GM23248 (cell line): ENCODE measurements at regions not wholly inside any gene's neighbourhood (a gene's known extent, or its start where the extent isn't known, plus 50 kb on each side); places are given as distances from the start of the nearest gene placed in this dataset.

Source experiments
- DNase-seq: peaks from one replicate; pipeline ENCODE4 v3.0.0-alpha.2; 2015
- H2AFZ ChIP-seq: fragments of 200-600 bp; sonication (generic); 2 replicates; pipeline ENCODE4 v1.6.1; 2016; ENCODE audit warnings: antibody characterized with exemption
- H3F3A ChIP-seq: fragments of 200-600 bp; sonication (generic); 2 replicates; pipeline ENCODE4 v1.6.1; 2016; ENCODE audit warnings: mild to moderate bottlenecking, antibody characterized with exemption, mixed run types; ENCODE audit not compliant: insufficient read depth
- H3K27ac ChIP-seq: fragments of 200-600 bp; sonication (generic); 2 replicates; pipeline ENCODE4 v1.5.1; 2016; ENCODE audit warnings: mild to moderate bottlenecking
- H3K27me3 ChIP-seq: fragments of 200-600 bp; sonication (generic); replicated peaks from 2 replicates; pipeline ENCODE4 v1.6.1; 2016; ENCODE audit warnings: mild to moderate bottlenecking; ENCODE audit not compliant: insufficient read depth
- H3K36me3 ChIP-seq: fragments of 200-600 bp; sonication (generic); 2 replicates; pipeline ENCODE4 v1.6.1; 2016; ENCODE audit warnings: low read depth, mild to moderate bottlenecking
- H3K4me1 ChIP-seq: fragments of 200-600 bp; sonication (generic); 2 replicates; pipeline ENCODE4 v1.6.1; 2016; ENCODE audit warnings: mild to moderate bottlenecking; ENCODE audit not compliant: insufficient read depth
- H3K4me2 ChIP-seq: fragments of 200-600 bp; sonication (generic); one replicate; pipeline ENCODE4 v1.6.1; 2016; ENCODE audit warnings: mild to moderate bottlenecking; ENCODE audit not compliant: unreplicated experiment
- H3K4me3 ChIP-seq: fragments of 200-600 bp; sonication (generic); 2 replicates; pipeline ENCODE4 v1.5.1; 2016; ENCODE audit warnings: mild to moderate bottlenecking
- H3K79me2 ChIP-seq: fragments of 200-600 bp; sonication (generic); 2 replicates; pipeline ENCODE4 v1.6.1; 2016; ENCODE audit warnings: mild to moderate bottlenecking; ENCODE audit not compliant: insufficient read depth
- H3K9ac ChIP-seq: fragments of 200-600 bp; sonication (generic); 2 replicates; pipeline ENCODE4 v1.6.1; 2016; ENCODE audit warnings: mild to moderate bottlenecking
- H3K9me2 ChIP-seq: fragments of 200-600 bp; sonication (generic); 2 replicates; pipeline ENCODE4 v1.6.1; 2016; ENCODE audit warnings: mixed run types, mild to moderate bottlenecking, moderate library complexity; ENCODE audit not compliant: insufficient read depth
- H3K9me3 ChIP-seq: fragments of 200-600 bp; sonication (generic); one replicate; pipeline ENCODE4 v1.6.1; 2017; ENCODE audit warnings: low read depth
- H4K20me1 ChIP-seq: fragments of 200-600 bp; sonication (generic); 2 replicates; pipeline ENCODE4 v1.6.0; 2016; ENCODE audit not compliant: insufficient read depth
- EZH2 ChIP-seq: fragments of 200-600 bp; sonication (generic); IDR thresholded peaks from 2 replicates; pipeline ENCODE4 v1.6.1; 2018; ENCODE audit warnings: antibody characterized with exemption, mild to moderate bottlenecking; ENCODE audit not compliant: insufficient read depth, poor library complexity, severe bottlenecking
- EZH2phosphoT487 ChIP-seq: fragments of 200-600 bp; sonication (generic); IDR thresholded peaks from 2 replicates; pipeline ENCODE4 v1.6.1; 2018; ENCODE audit warnings: antibody characterized with exemption, moderate library complexity, mild to moderate bottlenecking, low read depth; ENCODE audit not compliant: insufficient read depth
- WGBS, 2 experiments: methylation state at CpG; one replicate each; pipeline ENCODE4 v1.1.6; 2015 to 2017; ENCODE audit warnings: low lambda C conversion rate in 2 of 2, low coverage in 1 of 2; ENCODE audit errors: missing lambda C conversion rate in 2 of 2; 5-methylcytosine and 5-hydroxymethylcytosine counted together
- in situ Hi-C: fragments of 300-500 bp; cut with MboI; formaldehyde crosslinking; loops from 2 replicates; pipeline ENCODE4 v1.15.0; 2020

DNA sequence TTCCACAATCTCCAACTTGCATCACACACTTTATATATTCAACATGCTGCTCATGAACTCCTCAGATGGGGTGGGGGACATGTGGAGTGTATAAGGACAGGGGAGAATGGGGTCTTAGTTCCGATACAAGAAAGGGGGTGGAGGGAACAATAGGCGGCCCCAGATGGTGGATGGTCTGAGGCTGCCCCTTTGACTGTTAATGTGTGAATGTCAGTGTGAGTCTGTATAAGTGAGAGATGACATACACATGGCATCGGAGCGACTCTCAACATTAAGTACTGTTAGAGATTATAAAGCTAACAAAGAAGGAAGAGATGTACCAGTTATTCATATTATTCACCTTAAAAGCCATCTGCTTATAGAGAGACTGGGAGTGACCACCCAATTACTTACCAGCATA is 193.1 kb downstream of the AXIN2 start:
- H3K4me1 ChIP-seq, result no peaks in the 10 kb centered on the region
- H3K36me3 ChIP-seq, result no peaks in the 10 kb centered on the region
- no peak overlapping the region for H3K4me2 ChIP-seq
- in situ Hi-C loops, result no loop called here
- H2AFZ ChIP-seq, result no peak overlapping the region
- H3K9ac ChIP-seq, result no peak overlapping the region
- H3K27me3 ChIP-seq, result peaks cover 4% of the 10 kb centered on the region; the same call in 1 of the 2 replicates
- no peaks in the 10 kb centered on the region for H4K20me1 ChIP-seq
- TF ChIP-seq EZH2phosphoT487 (no peak), EZH2 (no peak)
- no peak overlapping the region for H3K4me3 ChIP-seq
- DNase-seq, result no peak
- H3K9me2 ChIP-seq, result no peaks in the 10 kb centered on the region
- H3K79me2 ChIP-seq, result no peaks in the 10 kb centered on the region
- no peaks in the 10 kb centered on the region for H3F3A ChIP-seq
- H3K9me3 ChIP-seq, result no peaks in the 10 kb centered on the region
- 66 to 70% methylated on average over 4 of the region's 4 CpGs for WGBS, 2 experiments
- H3K27ac ChIP-seq, result no peak overlapping the region

DNA sequence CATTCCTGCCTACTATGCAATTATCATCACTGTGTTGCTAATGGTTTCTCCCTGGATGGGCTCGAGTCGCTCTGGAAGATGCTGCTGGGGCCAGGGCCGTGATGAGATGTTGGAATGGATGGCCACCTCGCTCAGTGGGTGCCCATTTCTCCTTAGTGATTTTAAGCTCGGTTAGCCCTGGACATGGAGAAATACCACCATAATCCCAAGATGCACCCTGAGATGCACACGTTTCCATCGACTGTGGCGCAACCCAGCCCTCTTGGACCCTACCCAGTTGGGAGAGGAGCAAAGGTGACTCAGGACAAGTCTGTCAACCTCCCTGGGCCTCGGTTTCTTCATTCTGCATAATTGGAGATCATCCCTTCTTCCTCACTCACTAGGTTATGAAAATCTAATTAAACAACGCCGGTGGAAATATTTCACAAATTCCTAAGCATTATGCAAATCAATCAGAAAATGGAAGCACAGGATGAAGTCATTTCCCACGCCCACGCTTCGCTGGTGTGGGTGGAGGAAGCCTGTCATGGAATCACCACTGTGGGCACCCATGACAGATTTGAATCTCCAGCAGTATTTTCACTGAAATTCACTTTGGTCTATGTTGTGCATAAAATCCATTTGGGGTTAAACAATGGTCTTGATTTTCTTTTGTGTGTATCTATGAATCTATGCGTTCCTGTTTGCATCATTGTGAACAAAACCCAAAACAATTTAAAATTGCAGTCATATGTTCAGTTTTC is 195.2 kb downstream of the AXIN2 start:
- H3K27me3 ChIP-seq, result no peaks in the 10 kb centered on the region; the same call in 1 of the 2 replicates
- no peak overlapping the region for H3K27ac ChIP-seq
- H3K4me2 ChIP-seq, result no peak overlapping the region
- no peak overlapping the region for H2AFZ ChIP-seq
- no peak overlapping the region for H3K9ac ChIP-seq
- no peak for DNase-seq
- in situ Hi-C loops, result no loop called here
- no peak overlapping the region for H3K4me3 ChIP-seq
- WGBS, 2 experiments, result 81 to 87% methylated on average over 15 of the region's 15 CpGs
- no peaks in the 10 kb centered on the region for H3K36me3 ChIP-seq
- no peaks in the 10 kb centered on the region for H3K79me2 ChIP-seq
- no peaks in the 10 kb centered on the region for H3F3A ChIP-seq
- H3K4me1 ChIP-seq, result no peaks in the 10 kb centered on the region
- no peaks in the 10 kb centered on the region for H3K9me3 ChIP-seq
- TF ChIP-seq EZH2phosphoT487, result no peak
- no peak for TF ChIP-seq EZH2
- H3K9me2 ChIP-seq, result no peaks in the 10 kb centered on the region
- no peaks in the 10 kb centered on the region for H4K20me1 ChIP-seq

DNA sequence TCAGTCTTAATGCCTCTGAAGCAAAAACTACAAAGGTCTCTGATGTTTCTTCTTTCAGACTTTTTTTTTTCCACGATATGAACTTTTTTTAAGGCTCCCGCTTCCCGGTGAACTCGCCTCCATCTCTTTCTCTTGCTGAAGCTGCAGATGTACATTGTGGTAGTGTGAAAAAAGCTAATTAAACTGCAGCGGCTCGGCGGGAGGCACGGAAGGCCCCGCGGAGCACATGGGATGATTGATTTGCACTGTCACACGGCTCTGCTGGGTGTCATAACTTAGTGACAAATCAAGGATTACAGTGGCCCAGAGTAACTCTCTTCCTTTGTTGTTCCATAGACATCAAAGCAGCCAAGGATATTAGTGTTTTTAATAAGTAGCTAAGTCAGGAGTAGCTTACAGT is 196.3 kb downstream of the AXIN2 start:
- Histone ChIP-seq H3K9me3 (no peaks in the 10 kb centered on the region), H4K20me1 (no peaks in the 10 kb centered on the region), H3K9ac (no peak overlapping the region), H3K9me2 (no peaks in the 10 kb centered on the region), H3K27ac (no peak overlapping the region), H3K27me3 (no peaks in the 10 kb centered on the region; the same call in 1 of the 2 replicates), H3K79me2 (no peaks in the 10 kb centered on the region), H3K4me2 (no peak overlapping the region), H3K4me1 (no peaks in the 10 kb centered on the region), H3K36me3 (no peaks in the 10 kb centered on the region), H3K4me3 (no peak overlapping the region), H2AFZ (no peak overlapping the region), H3F3A (no peaks in the 10 kb centered on the region)
- WGBS, 2 experiments, result 81 to 84% methylated on average over 11 of the region's 11 CpGs
- in situ Hi-C loops, result no loop called here
- TF ChIP-seq EZH2phosphoT487 (no peak), EZH2 (no peak)
- no peak for DNase-seq

DNA sequence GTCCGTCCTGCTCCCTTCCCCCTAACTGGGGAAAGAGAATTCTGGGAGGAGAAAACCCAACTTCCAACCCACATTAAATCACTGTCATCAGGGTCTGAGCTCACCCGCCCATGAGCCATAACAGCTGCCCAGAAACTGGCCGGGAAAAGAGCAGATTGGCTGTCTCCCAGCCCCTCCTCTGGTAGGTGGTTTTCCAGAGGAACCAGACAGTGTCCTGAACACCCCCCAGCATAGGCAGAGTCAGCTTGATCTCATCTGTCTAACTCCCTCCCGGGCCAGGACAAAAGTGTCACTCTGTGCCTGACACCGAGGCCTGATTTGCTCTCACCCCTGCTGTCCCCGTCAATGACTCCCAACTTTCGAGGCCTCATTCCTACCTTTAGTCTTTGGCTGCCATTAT is 197.0 kb downstream of the AXIN2 start:
- in situ Hi-C loops, result no loop called here
- Histone ChIP-seq H3K36me3 (no peaks in the 10 kb centered on the region), H3K9me2 (no peaks in the 10 kb centered on the region), H3K9ac (no peak overlapping the region), H3K79me2 (no peaks in the 10 kb centered on the region), H3F3A (no peaks in the 10 kb centered on the region), H2AFZ (no peak overlapping the region), H3K9me3 (no peaks in the 10 kb centered on the region), H3K4me3 (no peak overlapping the region), H3K4me1 (peaks cover 3% of the 10 kb centered on the region), H4K20me1 (no peaks in the 10 kb centered on the region), H3K4me2 (no peak overlapping the region), H3K27ac (no peak overlapping the region), H3K27me3 (no peaks in the 10 kb centered on the region)
- no peak for DNase-seq
- WGBS, 2 experiments, result 73% methylated on average over 7 of the region's 7 CpGs
- TF ChIP-seq EZH2 (no peak), EZH2phosphoT487 (no peak)

DNA sequence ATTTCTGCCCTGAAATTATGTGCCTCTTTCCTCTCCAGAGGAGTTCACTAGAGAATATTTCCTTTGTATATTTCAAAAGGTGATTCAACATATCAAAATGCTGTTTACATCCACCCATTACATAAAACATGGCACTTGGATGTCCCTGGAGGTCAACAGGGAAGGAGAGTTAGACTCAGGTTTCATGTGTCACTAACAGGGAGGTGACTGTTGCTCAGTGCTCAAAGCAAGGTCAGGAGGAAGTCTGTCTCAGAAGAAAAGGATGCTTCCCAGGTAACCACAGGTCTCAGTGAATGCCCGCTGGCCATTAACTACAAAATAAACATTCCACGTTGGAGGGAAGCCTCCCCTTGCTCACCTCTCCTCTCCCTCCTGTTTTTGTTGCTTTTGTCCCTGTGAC is 198.6 kb downstream of the AXIN2 start:
- 91 to 93% methylated on average over 2 of the region's 2 CpGs for WGBS, 2 experiments
- Histone ChIP-seq H3K4me1 (peaks cover 14% of the 10 kb centered on the region), H3K79me2 (no peaks in the 10 kb centered on the region), H3K4me3 (no peak overlapping the region), H3K27me3 (no peaks in the 10 kb centered on the region), H3K27ac (no peak overlapping the region), H3K9ac (no peak overlapping the region), H3K4me2 (no peak overlapping the region), H4K20me1 (no peaks in the 10 kb centered on the region), H2AFZ (no peak overlapping the region), H3K9me2 (no peaks in the 10 kb centered on the region), H3F3A (no peaks in the 10 kb centered on the region), H3K9me3 (no peaks in the 10 kb centered on the region), H3K36me3 (no peaks in the 10 kb centered on the region)
- peak; percentile 12 for DNase-seq
- TF ChIP-seq EZH2phosphoT487, result no peak
- no peak for TF ChIP-seq EZH2
- in situ Hi-C loops, result no loop called here
